Glutamatergic neuron (in vitro differentiated cells): ENCODE measurements at regions not wholly inside any gene's neighbourhood (a gene's known extent, or its start where the extent isn't known, plus 50 kb on each side); places are given as distances from the start of the nearest gene placed in this dataset.

Experiments
- DNase-seq: peaks from one replicate; pipeline ENCODE4 v3.0.0; 2022
- H3K27ac Mint-ChIP-seq: one replicate; pipeline ENCODE4 v1.8.0; 2020; ENCODE audit warnings: mild to moderate bottlenecking, mixed read lengths, inconsistent platforms; ENCODE audit not compliant: unreplicated experiment
- H3K27me3 Mint-ChIP-seq: one replicate; pipeline ENCODE4 v1.8.0; 2020; ENCODE audit warnings: mild to moderate bottlenecking, moderate library complexity, mixed read lengths, inconsistent platforms; ENCODE audit not compliant: unreplicated experiment
- H3K36me3 Mint-ChIP-seq: one replicate; pipeline ENCODE4 v1.8.0; 2020; ENCODE audit warnings: mild to moderate bottlenecking, mixed read lengths, inconsistent platforms; ENCODE audit not compliant: unreplicated experiment
- H3K4me1 Mint-ChIP-seq: one replicate; pipeline ENCODE4 v1.8.0; 2020; ENCODE audit warnings: mild to moderate bottlenecking, low read depth, mixed read lengths, inconsistent platforms; ENCODE audit not compliant: unreplicated experiment
- H3K4me3 Mint-ChIP-seq: one replicate; pipeline ENCODE4 v1.8.0; 2020; ENCODE audit warnings: mild to moderate bottlenecking, mixed read lengths, inconsistent platforms; ENCODE audit not compliant: unreplicated experiment
- H3K9me3 Mint-ChIP-seq: one replicate; pipeline ENCODE4 v1.8.0; 2020; ENCODE audit warnings: mild to moderate bottlenecking, moderate library complexity, mixed read lengths, inconsistent platforms; ENCODE audit not compliant: unreplicated experiment
- TF ChIP-seq, protein P1 (sequence below): fragments of 200-600 bp; sonication (generic); IDR thresholded peaks from one replicate; pipeline ENCODE4 v1.5.0; 2021; ENCODE audit not compliant: partially characterized antibody, unreplicated experiment

DNA sequence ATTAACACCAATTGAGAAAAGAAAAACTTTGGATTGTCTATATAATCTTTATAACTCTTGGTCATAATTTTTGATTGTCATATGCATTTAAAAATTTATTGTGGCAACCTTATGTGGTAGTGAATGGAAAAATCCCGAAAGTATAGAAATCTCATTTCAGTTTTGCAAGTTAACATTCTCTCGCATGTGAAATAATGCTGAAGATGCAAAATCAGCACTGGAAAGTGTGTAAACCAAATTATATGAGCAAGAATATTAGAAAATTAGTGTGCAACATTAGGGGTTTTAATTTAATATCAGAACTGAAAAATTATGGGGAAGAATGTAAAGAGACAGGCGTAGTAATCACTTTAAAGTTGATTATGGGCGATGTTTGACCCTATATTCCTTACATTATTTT, 1472.8 kb downstream of the PCDH7 start:
- H3K4me3 Mint-ChIP-seq: no peak overlapping the region
- H3K9me3 Mint-ChIP-seq: no peaks in the 10 kb centered on the region
- no peaks in the 10 kb centered on the region for H3K4me1 Mint-ChIP-seq
- DNase-seq: no peak
- TF ChIP-seq, protein P1, sequence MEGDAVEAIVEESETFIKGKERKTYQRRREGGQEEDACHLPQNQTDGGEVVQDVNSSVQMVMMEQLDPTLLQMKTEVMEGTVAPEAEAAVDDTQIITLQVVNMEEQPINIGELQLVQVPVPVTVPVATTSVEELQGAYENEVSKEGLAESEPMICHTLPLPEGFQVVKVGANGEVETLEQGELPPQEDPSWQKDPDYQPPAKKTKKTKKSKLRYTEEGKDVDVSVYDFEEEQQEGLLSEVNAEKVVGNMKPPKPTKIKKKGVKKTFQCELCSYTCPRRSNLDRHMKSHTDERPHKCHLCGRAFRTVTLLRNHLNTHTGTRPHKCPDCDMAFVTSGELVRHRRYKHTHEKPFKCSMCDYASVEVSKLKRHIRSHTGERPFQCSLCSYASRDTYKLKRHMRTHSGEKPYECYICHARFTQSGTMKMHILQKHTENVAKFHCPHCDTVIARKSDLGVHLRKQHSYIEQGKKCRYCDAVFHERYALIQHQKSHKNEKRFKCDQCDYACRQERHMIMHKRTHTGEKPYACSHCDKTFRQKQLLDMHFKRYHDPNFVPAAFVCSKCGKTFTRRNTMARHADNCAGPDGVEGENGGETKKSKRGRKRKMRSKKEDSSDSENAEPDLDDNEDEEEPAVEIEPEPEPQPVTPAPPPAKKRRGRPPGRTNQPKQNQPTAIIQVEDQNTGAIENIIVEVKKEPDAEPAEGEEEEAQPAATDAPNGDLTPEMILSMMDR: no peak
- no peaks in the 10 kb centered on the region for H3K36me3 Mint-ChIP-seq
- H3K27me3 Mint-ChIP-seq: peaks cover 5% of the 10 kb centered on the region
- H3K27ac Mint-ChIP-seq: no peak overlapping the region

- TF ChIP-seq, protein P1: no peak
- peaks cover 3% of the 10 kb centered on the region for H3K27me3 Mint-ChIP-seq
- no peaks in the 10 kb centered on the region for H3K9me3 Mint-ChIP-seq
- DNase-seq: no peak
- H3K27ac Mint-ChIP-seq: no peak overlapping the region
- no peaks in the 10 kb centered on the region for H3K36me3 Mint-ChIP-seq
- H3K4me1 Mint-ChIP-seq: no peaks in the 10 kb centered on the region
- no peak overlapping the region for H3K4me3 Mint-ChIP-seq
Measured at GRCh38 chr4:32196950-32197688, 1477.0 kb downstream of the PCDH7 start.

DNA sequence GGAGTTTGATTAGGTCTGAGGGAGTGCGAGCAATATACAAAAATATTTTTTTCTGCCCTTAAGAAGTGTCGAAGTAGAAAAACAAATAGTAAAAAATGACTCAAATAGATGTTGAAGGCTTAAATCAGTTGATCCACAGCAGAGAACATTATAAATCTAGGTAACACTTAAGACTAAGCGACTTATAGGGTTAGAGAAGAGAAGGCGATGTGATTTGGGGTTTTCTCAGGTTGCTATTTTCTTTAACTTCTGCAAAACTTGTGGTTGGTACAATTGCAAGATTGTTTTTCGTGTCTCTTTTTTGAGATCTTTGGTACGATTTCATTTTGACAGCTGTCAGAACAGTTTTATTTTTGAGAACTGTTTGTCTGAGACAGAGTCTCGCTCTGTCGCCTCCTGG, 1479.5 kb downstream of the PCDH7 start:
- H3K4me3 Mint-ChIP-seq: no peak overlapping the region
- H3K4me1 Mint-ChIP-seq: no peaks in the 10 kb centered on the region
- TF ChIP-seq, protein P1: no peak
- H3K27me3 Mint-ChIP-seq: peaks cover 3% of the 10 kb centered on the region
- DNase-seq: no peak
- H3K27ac Mint-ChIP-seq: no peak overlapping the region
- no peaks in the 10 kb centered on the region for H3K36me3 Mint-ChIP-seq
- H3K9me3 Mint-ChIP-seq: no peaks in the 10 kb centered on the region

DNA sequence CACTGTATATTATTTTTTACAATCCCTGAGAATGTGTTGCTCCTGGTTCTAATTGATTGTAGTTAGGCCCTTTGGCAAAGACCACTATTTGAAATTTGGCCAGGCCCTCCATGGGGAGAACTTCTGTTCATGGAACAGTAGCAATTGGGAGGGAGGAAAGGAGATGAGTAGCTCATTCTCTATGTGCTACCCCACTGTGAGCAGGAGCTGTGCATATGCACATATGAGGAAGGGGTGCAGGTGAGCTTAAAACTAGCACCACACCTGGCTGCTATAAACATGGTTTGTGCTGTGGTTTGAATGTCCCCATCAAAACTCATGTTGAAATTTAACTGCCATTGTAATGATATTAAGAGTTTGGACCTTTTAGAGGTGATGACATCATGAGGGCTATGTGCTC, 1483.2 kb downstream of the PCDH7 start:
- no peak overlapping the region for H3K4me3 Mint-ChIP-seq
- peaks cover 6% of the 10 kb centered on the region for H3K36me3 Mint-ChIP-seq
- H3K27me3 Mint-ChIP-seq: no peaks in the 10 kb centered on the region
- no peaks in the 10 kb centered on the region for H3K9me3 Mint-ChIP-seq
- no peaks in the 10 kb centered on the region for H3K4me1 Mint-ChIP-seq
- DNase-seq: no peak
- TF ChIP-seq, protein P1: no peak
- H3K27ac Mint-ChIP-seq: no peak overlapping the region

GRCh38 chr4:32206756-32207155, 1486.6 kb downstream of the PCDH7 start:
- peaks cover 6% of the 10 kb centered on the region for H3K36me3 Mint-ChIP-seq
- DNase-seq: no peak

More at GRCh38 chr4:32206756-32207155, 1486.6 kb downstream of the PCDH7 start:
- Mint-ChIP-seq H3K27ac (no peak overlapping the region), H3K27me3 (no peaks in the 10 kb centered on the region), H3K4me1 (no peaks in the 10 kb centered on the region), H3K4me3 (no peak overlapping the region), H3K9me3 (no peaks in the 10 kb centered on the region)
- TF ChIP-seq, protein P1: no peak
